Fibroblast of skin of scalp (primary cell): ENCODE measurements at regions not wholly inside any gene's neighbourhood (a gene's known extent, or its start where the extent isn't known, plus 50 kb on each side); places are given as distances from the start of the nearest gene placed in this dataset.

Experiments used
- DNase-seq: peaks from one replicate; pipeline ENCODE4 v3.0.0-alpha.2; 2013

DNA sequence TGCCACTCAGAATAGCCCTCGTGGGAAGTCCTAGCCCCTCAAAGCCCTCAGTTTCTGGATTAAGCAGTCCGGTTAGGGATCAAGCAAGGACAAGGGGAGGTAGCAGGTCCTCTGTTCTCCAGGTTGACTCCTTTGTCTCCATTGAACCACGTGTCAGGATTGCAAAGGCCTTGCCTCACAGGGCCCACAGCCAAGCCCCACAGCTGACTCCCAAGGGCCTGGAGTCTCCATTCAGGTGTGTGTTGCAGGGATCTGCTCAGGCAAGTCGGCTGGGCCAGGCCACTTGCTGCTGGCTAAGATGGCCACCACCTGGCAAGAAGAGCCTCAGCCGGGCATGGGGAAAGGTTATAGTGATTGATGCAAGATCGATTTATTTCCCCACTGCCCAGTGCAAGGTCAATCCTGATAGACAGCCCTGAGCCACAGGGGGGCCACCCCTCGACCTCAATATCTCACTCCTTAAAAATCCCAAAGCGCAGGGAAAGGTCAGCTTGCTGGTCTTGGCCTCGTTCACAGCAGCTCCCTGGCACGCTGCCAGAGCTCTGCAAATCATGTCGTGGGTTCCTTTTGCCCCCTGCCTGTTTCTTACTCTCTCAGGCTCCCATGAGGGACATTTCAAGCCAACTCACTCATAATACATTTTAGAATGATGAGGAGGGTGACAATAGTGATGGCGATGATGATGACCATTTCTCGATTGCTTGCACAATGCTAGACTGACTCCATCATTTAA lies 75.9 kb downstream of the EDN3 start:
- no peak for DNase-seq

GRCh38 chr20:59376998-59377397 lies 76.6 kb downstream of the EDN3 start:
- no peak for DNase-seq

DNA sequence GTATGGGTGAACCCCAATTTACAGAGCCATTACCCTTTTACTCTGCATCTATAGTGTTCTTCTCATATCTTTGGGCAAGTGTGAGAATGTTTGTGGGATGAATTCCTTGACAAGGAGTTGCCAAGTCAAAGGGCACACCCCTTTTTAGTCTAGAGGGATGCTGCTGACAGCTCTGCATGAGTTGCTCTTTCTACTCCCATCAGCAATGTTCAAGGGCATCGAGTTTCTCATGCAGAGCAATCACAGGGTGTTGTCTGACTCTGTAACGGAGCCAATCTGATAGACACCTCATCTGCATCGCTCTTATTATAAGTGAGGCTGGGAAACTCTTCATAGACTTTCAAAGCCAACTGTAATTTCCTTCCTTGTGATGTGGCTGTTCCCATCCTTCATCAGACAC lies 77.4 kb downstream of the EDN3 start:
- peak; percentile 49 for DNase-seq

GRCh38 chr20:59378396-59378795 lies 78.0 kb downstream of the EDN3 start:
- peak; percentile 36 for DNase-seq

DNA sequence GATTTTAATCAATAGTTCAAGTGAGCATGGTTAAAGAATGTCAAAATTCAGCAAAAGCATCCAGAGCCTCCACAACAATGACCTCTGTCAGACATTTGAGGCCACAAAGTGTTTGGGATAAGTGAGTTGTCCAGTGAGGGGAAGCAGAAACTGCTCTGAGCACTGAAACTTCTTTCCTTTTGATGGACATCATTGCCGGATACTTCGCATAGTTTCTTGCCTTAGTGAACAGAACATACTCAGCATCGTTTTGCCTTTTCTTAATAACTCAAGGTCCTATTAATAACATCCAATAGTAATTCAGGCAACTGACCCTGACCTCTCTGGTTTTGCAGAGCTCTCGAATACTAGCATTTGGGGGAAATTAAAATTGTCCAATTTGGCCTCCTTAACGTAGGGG lies 78.6 kb downstream of the EDN3 start:
- DNase-seq: peak; percentile 55

GRCh38 chr20:59381689-59382088 lies 81.3 kb downstream of the EDN3 start:
- DNase-seq: no peak

GRCh38 chr20:59382157-59382725 lies 81.8 kb downstream of the EDN3 start:
- DNase-seq: no peak

DNA sequence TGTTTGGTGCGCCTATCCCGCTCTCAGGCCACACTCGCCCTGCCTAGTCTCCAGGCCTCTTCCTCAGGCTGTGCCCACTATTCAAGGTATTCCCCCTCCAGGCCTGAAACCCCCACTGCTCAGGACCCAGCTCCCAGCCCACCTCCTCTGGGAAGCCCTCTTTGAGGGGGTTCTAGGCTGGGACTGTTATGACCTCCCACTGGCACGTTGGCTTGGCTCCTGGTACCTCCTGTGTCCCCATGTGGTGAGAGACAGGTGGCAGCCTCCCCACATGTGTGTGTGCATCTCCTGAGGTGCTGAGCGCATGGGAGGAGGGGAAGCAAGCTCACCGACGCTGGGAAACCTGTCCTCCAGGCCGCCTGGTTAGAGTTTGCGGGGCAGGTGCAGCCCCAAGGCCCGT lies 82.5 kb downstream of the EDN3 start:
- no peak for DNase-seq

DNA sequence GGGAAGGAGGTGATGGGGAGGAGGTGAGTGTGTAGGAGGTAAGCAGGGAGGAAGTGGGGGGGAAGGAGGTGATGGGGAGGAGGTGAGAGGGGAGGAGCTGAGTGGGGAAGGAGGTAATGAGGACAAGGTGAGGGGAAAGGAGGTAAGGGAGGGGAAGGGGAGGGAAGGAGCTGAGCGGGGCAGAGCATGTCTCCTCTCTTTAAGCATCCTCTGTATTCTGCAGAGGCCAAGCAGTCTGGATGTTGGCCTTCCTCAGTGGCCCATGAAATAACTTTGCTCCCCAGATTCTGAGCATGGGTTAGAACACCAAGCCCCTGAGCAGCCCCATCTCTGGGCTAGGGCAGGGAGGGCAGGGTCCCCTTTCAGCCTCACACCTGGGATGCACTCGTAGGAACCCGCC lies 84.6 kb downstream of the EDN3 start:
- no peak for DNase-seq

- peak; percentile 69 for DNase-seq
These were observed 85.1 kb downstream of the EDN3 start for GRCh38 chr20:59385480-59385879.

DNA sequence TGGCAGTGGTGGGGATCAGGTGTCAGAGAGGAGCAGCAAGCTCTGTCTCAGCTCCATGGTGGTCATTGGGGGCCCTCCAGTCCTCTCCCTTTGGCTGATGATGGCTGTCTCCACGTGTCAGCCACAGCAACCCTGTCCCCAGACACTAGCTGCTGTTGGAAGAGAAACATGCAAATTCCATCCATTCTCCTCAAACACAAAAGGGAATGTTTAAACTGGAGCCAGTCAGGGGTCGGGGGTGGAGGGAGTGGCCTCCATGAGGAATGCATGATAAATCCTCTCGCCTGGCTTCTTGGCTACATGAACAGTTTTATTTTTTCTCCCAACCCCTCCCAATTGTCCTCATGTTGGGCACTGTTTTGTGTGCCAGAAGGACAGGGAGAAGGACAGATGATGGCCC lies 86.4 kb downstream of the EDN3 start:
- DNase-seq: peak; percentile 88

- no peak for DNase-seq
These were observed 87.5 kb downstream of the EDN3 start for GRCh38 chr20:59387891-59388290.

- no peak for DNase-seq
These were observed 88.0 kb downstream of the EDN3 start for GRCh38 chr20:59388402-59388801.

DNA sequence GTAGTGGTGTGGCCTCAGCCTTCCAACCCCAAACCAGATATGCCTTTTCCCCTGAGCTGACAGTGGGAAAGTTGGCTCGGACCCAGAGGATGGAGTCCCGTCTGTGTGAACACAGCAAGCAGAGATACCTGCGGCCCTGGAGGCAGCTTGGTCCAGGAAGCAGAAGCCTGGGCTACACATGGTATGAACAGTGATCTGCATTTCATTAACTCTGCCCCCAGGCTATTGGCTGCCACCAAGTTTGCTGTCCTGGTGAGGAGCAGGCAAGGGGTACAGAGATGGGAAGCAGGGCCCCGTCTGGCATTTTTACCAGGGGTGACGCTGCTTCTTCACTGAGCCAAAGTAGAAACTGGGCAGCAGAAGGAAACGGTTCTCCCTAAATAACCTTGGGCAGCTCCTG lies 90.0 kb downstream of the EDN3 start:
- DNase-seq: no peak

- DNase-seq: no peak
These were observed 91.6 kb downstream of the EDN3 start for GRCh38 chr20:59391975-59392374.

DNA sequence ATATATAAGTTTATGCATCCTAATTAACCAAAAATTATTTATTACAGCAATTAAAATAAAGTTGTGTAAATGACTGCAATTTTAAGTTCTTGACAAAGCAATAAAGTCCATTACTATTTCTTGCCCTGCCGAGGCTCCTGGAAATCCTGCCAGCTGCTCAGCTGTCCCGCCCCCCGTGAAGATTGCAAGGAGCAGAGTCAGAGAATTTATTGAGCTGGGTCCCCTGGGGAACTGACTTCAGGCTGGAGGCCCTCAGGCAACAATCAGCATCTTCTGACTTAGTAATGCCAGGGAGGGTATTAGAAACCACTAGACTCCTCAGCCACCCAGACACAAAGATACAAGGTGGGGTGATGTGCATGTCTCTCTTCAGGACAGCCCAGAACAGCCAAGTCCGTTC lies 92.3 kb downstream of the EDN3 start:
- peak; percentile 80 for DNase-seq

DNA sequence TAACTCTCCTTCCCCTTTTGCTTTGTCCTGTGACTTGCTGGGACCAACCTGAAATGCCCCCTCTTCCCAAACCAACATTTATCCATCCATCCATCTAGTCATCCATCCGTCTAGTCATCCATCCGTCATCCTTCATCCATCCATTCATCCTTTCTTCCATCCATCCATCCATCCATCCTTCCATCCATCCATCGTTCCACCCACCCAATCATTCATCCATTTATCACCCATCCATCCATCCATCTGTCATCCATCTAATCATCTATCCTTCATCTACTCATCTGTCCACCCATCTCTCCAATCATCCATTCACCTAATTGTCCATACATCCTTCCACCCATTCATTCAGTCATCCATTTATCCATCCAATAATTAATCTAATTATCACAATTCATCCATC lies 92.7 kb downstream of the EDN3 start:
- DNase-seq: no peak

DNA sequence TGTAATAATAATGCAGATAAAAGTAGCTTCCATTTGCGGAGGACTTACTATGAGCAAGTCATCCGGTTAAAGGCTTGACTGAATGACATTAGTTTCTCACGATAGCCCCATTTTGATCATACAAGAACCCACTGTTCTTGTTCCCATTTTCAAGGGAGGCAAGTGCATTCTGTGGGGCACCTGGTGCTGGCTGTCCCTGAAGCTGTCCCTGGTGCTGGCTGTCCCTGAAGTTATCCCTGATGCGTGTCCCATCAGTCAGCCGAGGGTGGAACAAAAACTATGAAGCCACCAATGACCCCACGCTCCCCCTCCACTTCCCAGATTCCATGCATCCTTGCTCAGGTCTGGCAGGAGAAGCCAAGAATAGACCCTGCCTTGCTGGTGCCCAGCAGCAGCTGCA lies 95.3 kb downstream of the EDN3 start:
- no peak for DNase-seq

DNA sequence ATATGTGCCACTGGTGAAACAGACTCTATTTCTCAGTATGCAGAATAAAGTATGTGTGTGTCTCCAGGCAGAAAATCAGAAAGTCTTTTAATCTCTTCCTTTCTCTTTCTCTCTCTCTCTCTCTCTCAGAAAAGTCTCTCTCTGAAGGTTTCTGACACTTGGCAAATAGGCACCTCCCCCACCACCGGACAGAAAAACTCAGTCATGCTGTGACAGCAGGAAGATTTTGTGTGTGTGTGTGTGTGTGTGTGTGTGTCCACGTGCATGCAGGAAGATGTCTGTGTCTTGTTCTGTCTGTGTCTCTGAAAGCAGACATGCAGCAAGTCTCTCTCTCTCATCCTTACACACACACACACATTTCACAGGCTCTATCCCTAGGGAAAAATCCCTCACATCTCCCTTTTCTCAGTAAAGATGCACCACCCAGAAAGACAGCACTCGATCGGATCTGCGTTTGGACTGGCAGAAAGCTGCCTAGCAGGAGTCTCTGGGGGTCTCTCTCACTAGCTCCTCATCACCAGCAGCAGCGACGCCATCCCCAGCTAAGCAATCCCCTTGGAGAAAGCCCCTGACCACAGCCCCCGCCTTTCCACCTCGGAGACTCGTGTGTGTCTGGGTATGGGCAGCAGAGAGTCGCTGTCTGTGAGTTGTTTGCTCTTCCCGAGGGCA lies 98.3 kb downstream of the EDN3 start:
- peak; percentile 36 for DNase-seq

DNA sequence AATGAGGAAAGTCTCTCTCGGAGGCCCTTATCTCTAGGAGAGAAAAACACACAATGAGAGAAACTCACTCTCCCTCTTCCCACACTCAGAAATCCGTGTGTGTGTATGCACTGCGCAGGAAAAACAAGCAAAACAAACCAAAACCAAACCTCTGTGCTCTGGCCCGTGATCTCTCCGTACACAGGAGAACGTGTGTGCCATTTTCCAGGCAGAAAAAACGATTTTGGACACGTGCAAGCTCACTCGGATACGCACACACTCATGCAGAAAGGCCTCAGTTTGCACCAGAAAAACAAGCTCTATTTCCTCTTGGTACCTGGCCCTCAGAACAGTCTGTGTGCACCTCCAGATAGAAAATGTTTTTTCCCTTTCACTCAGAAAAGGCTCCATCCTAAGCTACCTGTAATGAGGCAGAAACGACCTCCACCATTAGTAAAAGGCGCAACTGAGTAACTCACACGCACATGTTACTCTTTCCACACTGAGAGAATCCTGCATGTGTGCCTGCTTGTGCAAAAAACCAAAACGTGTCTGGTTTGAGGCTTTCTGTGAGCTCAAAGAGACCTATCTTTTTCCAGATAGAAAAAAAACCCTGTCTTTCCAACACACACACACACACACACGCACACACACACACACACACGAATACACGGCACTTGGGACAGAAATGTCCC lies 99.2 kb downstream of the EDN3 start:
- no peak for DNase-seq

- no peak for DNase-seq
These were observed 100.3 kb downstream of the EDN3 start for GRCh38 chr20:59400708-59401107.

DNA sequence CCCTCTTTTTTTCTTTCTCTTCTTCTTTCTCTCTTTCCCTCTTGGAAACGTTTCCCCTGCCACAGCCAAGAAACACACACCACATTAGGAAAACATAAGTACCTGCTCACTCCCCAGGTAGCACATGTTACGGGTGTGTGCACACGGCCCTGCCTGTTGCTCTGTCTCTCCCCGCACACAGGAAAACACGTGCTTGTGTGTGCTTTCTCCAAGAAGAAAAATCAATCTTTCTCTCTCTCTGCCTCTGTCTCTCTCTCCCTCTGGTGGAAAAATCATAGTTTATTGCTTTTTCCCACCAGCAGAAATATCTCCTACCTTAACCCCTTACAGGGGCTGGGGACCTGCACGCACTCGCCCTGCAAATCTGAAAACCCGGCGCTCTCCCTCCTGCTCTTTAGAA lies 102.3 kb downstream of the EDN3 start:
- DNase-seq: peak; percentile 40

GRCh38 chr20:59403261-59403961 lies 103.0 kb downstream of the EDN3 start:
- DNase-seq: peak; percentile 42
